ENCODE measurements at regions not wholly inside any gene's neighbourhood (a gene's known extent, or its start where the extent isn't known, plus 50 kb on each side); places are given as distances from the start of the nearest gene placed in this dataset.

DNA sequence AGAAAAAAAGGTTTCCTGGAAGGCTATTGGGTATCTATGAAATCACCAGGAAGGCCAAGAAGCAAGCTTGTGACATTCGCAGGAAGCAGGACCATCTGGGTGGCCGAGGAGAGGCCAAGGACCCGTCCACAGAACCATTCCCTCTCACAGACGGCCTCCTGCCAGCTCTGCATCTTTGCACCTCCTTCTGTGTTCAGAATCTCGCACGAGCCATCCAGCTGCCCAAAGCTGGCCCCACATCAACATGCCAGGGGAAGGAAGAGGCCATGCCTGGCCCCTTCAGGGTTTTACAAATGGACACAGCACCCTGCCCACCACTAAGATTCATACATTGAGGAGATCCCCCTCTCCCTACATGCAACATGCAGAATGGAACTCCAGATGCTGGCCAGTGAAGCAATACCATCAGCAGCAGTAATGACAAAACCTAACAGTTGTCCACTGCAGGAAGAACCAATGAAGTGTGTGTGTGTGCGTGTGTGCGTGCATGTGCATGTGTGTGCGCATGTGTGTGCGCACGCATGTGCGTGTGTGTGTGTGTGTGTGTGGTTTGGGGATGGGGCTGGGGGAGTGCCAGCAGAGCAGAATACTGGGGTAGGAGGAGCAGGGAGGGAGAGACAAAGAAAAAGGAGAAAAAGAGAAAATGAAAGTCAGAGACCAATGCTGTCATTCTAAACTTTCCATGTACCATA lies 184.2 kb upstream of the FOXQ1 start:
- TF ChIP-seq, protein P1, sequence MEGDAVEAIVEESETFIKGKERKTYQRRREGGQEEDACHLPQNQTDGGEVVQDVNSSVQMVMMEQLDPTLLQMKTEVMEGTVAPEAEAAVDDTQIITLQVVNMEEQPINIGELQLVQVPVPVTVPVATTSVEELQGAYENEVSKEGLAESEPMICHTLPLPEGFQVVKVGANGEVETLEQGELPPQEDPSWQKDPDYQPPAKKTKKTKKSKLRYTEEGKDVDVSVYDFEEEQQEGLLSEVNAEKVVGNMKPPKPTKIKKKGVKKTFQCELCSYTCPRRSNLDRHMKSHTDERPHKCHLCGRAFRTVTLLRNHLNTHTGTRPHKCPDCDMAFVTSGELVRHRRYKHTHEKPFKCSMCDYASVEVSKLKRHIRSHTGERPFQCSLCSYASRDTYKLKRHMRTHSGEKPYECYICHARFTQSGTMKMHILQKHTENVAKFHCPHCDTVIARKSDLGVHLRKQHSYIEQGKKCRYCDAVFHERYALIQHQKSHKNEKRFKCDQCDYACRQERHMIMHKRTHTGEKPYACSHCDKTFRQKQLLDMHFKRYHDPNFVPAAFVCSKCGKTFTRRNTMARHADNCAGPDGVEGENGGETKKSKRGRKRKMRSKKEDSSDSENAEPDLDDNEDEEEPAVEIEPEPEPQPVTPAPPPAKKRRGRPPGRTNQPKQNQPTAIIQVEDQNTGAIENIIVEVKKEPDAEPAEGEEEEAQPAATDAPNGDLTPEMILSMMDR (conservative IDR thresholded peaks at IDR 0.05 in 1 of 2, IDR thresholded peaks at IDR 0.05 in 1 of 2; ENCODE audit: extremely low read depth in 1 of 2, insufficient read depth in 1 of 2, low read depth in 1 of 2, low read length in 2 of 2): no peak
- no peak for TF ChIP-seq EZH2 (IDR thresholded peaks at IDR 0.05; ENCODE audit: borderline replicate concordance, low read length)

Data from mammary epithelial cell (primary cell).